Karpas-422 (cell line): ENCODE measurements at regions not wholly inside any gene's neighbourhood (a gene's known extent, or its start where the extent isn't known, plus 50 kb on each side); places are given as distances from the start of the nearest gene placed in this dataset.

Experiments
- DNase-seq: peaks from one replicate; pipeline ENCODE4 v3.0.0-alpha.2; 2015
- H2AFZ ChIP-seq: fragments of 200-600 bp; sonication (generic); 2 replicates; pipeline ENCODE4 v1.6.1; 2014; ENCODE audit warnings: antibody characterized with exemption, low read length, mixed read lengths
- H3K27ac ChIP-seq: fragments of 200-600 bp; sonication (generic); 2 replicates; pipeline ENCODE4 v1.5.1; 2014; ENCODE audit warnings: mild to moderate bottlenecking, low read length, moderate library complexity
- H3K27me3 ChIP-seq: fragments of 200-600 bp; sonication (generic); 2 replicates; pipeline ENCODE4 v1.6.1; 2014; ENCODE audit warnings: low read length, mixed read lengths
- H3K36me3 ChIP-seq: fragments of 200-600 bp; sonication (generic); 2 replicates; pipeline ENCODE4 v1.6.1; 2014; ENCODE audit warnings: low read length, mixed read lengths; ENCODE audit not compliant: insufficient read depth
- H3K4me1 ChIP-seq: fragments of 200-600 bp; sonication (generic); 2 replicates; pipeline ENCODE4 v1.6.1; 2014; ENCODE audit warnings: mild to moderate bottlenecking, low read length, mixed read lengths
- H3K4me2 ChIP-seq: fragments of 200-600 bp; sonication (generic); 2 replicates; pipeline ENCODE4 v1.6.1; 2014; ENCODE audit warnings: low read length, low read depth, mild to moderate bottlenecking; ENCODE audit not compliant: poor library complexity, severe bottlenecking
- H3K4me3 ChIP-seq: fragments of 200-600 bp; sonication (generic); 2 replicates; pipeline ENCODE4 v1.5.1; 2014; ENCODE audit warnings: mild to moderate bottlenecking, antibody characterized with exemption, low read length, mixed read lengths
- H3K79me2 ChIP-seq: fragments of 200-600 bp; sonication (generic); 2 replicates; pipeline ENCODE4 v1.6.1; 2014; ENCODE audit warnings: mild to moderate bottlenecking, low read length, mixed read lengths
- H3K9ac ChIP-seq: fragments of 200-600 bp; sonication (generic); 2 replicates; pipeline ENCODE4 v1.6.0; 2014; ENCODE audit warnings: low read length
- H3K9me2 ChIP-seq: fragments of 200-600 bp; sonication (generic), shearing (Covaris generic); replicated peaks from 2 replicates; pipeline ENCODE4 v1.6.0; 2014; ENCODE audit warnings: mild to moderate bottlenecking, low read length, moderate library complexity; ENCODE audit not compliant: insufficient read depth
- H3K9me3 ChIP-seq: fragments of 300-700, 200-600 bp; sonication (generic); 2 replicates; pipeline ENCODE4 v1.6.1; 2014; ENCODE audit warnings: low read length, mixed read lengths
- H4K20me1 ChIP-seq: fragments of 200-600 bp; sonication (generic); 2 replicates; pipeline ENCODE4 v1.6.1; 2014; ENCODE audit warnings: mild to moderate bottlenecking, antibody characterized with exemption, low read length, low read depth; ENCODE audit not compliant: insufficient read depth

DNA sequence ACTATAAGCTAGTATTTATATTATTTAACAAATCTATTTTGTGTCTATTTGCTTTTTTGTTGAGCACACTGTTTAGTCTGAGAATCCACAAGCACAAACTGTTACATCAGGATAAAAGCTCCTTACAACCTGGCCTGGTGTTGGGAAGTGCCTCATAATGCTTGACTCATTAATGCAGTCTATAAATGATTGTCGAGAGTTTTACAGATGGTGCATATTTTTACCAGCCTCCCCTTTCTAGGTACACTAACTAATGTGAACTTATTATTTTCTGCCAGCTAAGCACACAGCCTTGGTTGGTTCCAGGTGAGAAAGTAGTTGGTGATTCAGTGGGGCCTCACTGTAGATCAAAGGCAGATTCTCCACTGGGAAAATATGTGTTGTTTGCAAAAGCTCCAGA is 151.0 kb upstream of the ADAMTS16 start:
- Histone ChIP-seq H3K4me3 (no peak overlapping the region), H3K9me2 (no peaks in the 10 kb centered on the region), H3K9ac (no peak overlapping the region), H3K9me3 (no peaks in the 10 kb centered on the region), H3K4me2 (no peak overlapping the region), H3K27me3 (no peaks in the 10 kb centered on the region), H2AFZ (no peak overlapping the region), H3K36me3 (no peaks in the 10 kb centered on the region), H4K20me1 (no peaks in the 10 kb centered on the region), H3K4me1 (no peaks in the 10 kb centered on the region), H3K27ac (no peak overlapping the region), H3K79me2 (no peaks in the 10 kb centered on the region)
- DNase-seq, result no peak

DNA sequence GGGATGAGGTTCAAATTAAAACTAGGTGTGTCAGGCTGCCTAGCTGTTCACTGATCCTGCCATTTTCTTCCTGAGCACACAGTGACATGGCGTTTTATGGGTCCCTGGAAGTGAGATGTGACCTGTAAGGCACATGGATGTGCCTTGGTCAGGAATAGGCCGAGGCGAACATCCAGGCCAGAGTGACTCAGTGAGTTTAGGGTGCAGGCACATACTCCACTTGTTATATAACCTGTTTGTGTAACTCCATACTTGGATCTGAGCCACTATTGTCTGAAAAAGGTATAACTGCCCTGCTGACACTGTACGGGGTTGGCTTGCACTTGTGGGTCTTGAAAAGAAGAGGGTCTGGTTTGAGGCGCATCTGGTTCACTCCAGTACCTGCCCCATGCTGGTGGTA is 150.1 kb upstream of the ADAMTS16 start:
- Histone ChIP-seq H3K27me3 (no peaks in the 10 kb centered on the region), H3K9me3 (no peaks in the 10 kb centered on the region), H4K20me1 (no peaks in the 10 kb centered on the region), H3K36me3 (no peaks in the 10 kb centered on the region), H3K4me1 (no peaks in the 10 kb centered on the region), H3K4me3 (no peak overlapping the region), H3K79me2 (no peaks in the 10 kb centered on the region), H3K9me2 (no peaks in the 10 kb centered on the region), H3K9ac (no peak overlapping the region), H3K27ac (no peak overlapping the region), H3K4me2 (no peak overlapping the region), H2AFZ (no peak overlapping the region)
- no peak for DNase-seq

DNA sequence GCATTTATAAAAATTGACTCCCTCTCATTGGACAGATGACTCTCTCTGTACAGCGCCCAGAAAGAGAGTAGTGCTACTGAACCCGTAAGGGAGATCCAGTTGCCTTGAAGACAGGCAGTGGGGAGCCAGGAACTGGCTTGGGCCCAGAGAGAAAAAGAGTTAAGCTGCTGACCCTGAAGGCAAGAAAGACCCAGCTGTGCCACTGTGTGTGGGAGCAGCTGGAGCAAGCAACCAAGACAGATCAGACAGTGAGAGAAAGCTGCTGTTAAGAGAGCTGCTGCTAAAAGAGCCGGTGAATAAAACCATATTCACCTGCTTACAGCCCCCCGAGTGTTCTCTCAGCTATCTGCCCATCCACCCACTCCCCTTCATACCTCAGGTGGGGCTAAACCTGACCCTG is 149.7 kb upstream of the ADAMTS16 start:
- no peaks in the 10 kb centered on the region for H3K79me2 ChIP-seq
- no peak for DNase-seq
- H3K4me3 ChIP-seq, result no peak overlapping the region
- no peaks in the 10 kb centered on the region for H3K4me1 ChIP-seq
- H3K4me2 ChIP-seq, result no peak overlapping the region
- H3K9ac ChIP-seq, result no peak overlapping the region
- H3K27ac ChIP-seq, result no peak overlapping the region
- H2AFZ ChIP-seq, result no peak overlapping the region
- H3K36me3 ChIP-seq, result no peaks in the 10 kb centered on the region
- H3K27me3 ChIP-seq, result no peaks in the 10 kb centered on the region
- no peaks in the 10 kb centered on the region for H4K20me1 ChIP-seq
- no peaks in the 10 kb centered on the region for H3K9me3 ChIP-seq
- H3K9me2 ChIP-seq, result no peaks in the 10 kb centered on the region

DNA sequence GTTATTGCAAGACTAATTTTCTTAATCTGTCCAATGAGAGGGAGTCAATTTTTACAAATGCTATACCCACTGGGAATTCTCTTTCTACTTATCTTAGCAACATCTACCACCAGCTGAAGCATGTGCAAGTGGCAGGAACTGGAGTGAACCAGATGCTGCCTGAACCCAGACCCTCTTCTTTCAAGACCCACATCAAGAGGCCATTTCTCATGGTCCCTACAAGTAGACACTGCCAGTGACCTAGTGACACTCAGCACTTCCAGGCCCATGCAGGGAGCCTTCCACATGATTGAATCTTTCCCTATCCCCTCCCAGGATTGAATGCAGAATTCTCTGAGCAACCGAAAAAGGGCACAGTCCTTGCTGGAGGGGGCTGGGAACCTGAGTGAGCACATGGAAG is 148.2 kb upstream of the ADAMTS16 start:
- no peak overlapping the region for H2AFZ ChIP-seq
- no peak overlapping the region for H3K9ac ChIP-seq
- H3K36me3 ChIP-seq, result no peaks in the 10 kb centered on the region
- no peak overlapping the region for H3K4me2 ChIP-seq
- H3K9me2 ChIP-seq, result no peaks in the 10 kb centered on the region
- no peaks in the 10 kb centered on the region for H4K20me1 ChIP-seq
- no peak overlapping the region for H3K4me3 ChIP-seq
- no peaks in the 10 kb centered on the region for H3K79me2 ChIP-seq
- H3K9me3 ChIP-seq, result no peaks in the 10 kb centered on the region
- no peak overlapping the region for H3K27ac ChIP-seq
- no peaks in the 10 kb centered on the region for H3K4me1 ChIP-seq
- H3K27me3 ChIP-seq, result no peaks in the 10 kb centered on the region
- no peak for DNase-seq

DNA sequence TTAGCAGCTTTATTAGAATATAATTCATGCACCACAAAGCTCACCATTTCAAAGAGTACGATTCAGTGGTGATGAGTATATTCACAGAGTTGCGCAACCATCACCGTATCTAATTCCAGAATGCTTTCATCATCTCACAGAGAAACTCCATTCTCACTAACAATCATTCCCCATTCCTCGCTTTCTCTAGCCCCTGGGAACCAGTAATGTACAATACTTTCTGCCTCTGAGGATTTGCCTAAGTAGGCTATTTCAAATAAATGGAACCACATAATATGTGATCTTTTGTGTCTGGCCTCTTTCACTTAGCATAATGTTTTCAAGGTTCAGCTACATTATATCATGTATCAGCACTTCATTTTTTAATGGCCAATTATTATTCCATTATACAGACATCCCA is 145.1 kb upstream of the ADAMTS16 start:
- Histone ChIP-seq H3K4me1 (no peaks in the 10 kb centered on the region), H3K36me3 (no peaks in the 10 kb centered on the region), H4K20me1 (no peaks in the 10 kb centered on the region), H3K27ac (no peak overlapping the region), H3K9me3 (no peaks in the 10 kb centered on the region), H3K9me2 (no peaks in the 10 kb centered on the region), H2AFZ (no peak overlapping the region), H3K9ac (no peak overlapping the region), H3K27me3 (no peaks in the 10 kb centered on the region), H3K4me2 (no peak overlapping the region), H3K79me2 (no peaks in the 10 kb centered on the region), H3K4me3 (no peak overlapping the region)
- no peak for DNase-seq

DNA sequence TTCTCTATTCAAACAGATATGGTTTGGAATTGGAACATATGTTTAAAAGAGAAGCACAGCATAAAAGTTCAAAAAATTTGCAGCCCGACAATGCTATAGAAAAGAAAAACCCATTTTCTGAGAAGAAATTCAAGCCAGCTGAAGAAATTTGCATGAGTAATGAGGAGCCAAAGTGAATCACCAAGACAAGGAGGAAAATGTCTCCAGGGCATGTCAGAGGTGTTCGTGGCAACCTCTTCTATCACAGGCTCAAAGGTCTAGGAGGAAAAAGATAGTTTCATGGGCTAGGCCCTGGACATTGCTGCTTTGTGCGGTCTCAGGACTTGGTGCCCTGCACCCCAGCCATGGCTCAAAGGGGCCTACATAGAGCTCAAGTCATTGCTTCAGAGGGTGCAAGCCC is 134.8 kb upstream of the ADAMTS16 start:
- no peaks in the 10 kb centered on the region for H3K79me2 ChIP-seq
- H3K36me3 ChIP-seq, result no peaks in the 10 kb centered on the region
- H3K4me3 ChIP-seq, result no peak overlapping the region
- 0 out of 2 replicates have a peak, but pooled peaks cover 4% of the 10 kb centered on the region for H3K9me2 ChIP-seq
- H3K27me3 ChIP-seq, result no peaks in the 10 kb centered on the region
- 0 out of 2 replicates have a peak, but pooled peaks cover 3% of the 10 kb centered on the region for H3K9me3 ChIP-seq
- H2AFZ ChIP-seq, result no peak overlapping the region
- H3K9ac ChIP-seq, result no peak overlapping the region
- H4K20me1 ChIP-seq, result no peaks in the 10 kb centered on the region
- no peaks in the 10 kb centered on the region for H3K4me1 ChIP-seq
- no peak overlapping the region for H3K27ac ChIP-seq
- no peak overlapping the region for H3K4me2 ChIP-seq
- DNase-seq, result no peak

DNA sequence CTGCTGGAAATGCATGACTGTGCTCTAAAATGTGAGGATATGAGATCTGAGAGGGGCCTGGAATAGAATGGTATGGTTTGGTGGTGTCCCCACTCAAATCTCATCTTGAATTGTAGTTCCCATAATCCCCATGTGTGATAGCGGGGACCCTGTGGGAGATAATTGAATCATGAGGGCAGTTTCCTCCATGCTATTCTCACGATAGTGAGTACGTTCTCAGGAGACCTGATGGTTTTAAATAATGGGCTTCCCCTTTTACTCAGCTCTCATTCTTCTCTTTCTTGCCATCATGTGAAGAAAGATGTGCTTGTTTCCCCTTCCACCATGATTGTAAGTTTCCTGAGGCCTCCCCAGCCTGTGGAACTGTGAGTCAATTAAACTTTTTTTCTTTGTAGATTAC is 133.6 kb upstream of the ADAMTS16 start:
- Histone ChIP-seq H4K20me1 (no peaks in the 10 kb centered on the region), H3K9me3 (0 out of 2 replicates have a peak, but pooled peaks cover 3% of the 10 kb centered on the region), H2AFZ (no peak overlapping the region), H3K27ac (no peak overlapping the region), H3K79me2 (no peaks in the 10 kb centered on the region), H3K4me3 (no peak overlapping the region), H3K4me1 (no peaks in the 10 kb centered on the region), H3K27me3 (no peaks in the 10 kb centered on the region), H3K9ac (no peak overlapping the region), H3K36me3 (no peaks in the 10 kb centered on the region), H3K4me2 (no peak overlapping the region), H3K9me2 (0 out of 2 replicates have a peak, but pooled peaks cover 4% of the 10 kb centered on the region)
- no peak for DNase-seq

DNA sequence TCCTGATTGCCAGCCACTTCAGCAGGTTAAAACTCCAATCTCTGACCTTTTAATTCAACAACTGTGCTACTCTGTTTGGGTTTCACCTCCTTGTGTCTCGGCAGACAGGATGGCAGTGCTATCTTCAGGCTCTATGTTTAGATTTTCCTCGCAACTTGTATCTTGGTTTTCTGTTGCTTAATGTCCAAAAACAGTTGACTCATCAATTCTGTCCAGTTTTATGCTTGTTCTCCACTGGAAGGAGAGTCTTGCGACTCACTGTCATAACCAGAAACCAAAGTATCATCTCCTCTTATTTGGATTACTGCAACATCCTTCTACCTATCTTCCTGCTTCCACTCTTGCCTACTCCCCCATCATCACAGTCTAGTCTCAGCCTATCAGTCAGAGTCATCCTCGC is 130.9 kb upstream of the ADAMTS16 start:
- Histone ChIP-seq H3K27ac (no peak overlapping the region), H3K4me3 (no peak overlapping the region), H3K9me2 (no peaks in the 10 kb centered on the region), H3K4me2 (no peak overlapping the region), H4K20me1 (no peaks in the 10 kb centered on the region), H3K9me3 (no peaks in the 10 kb centered on the region), H3K27me3 (no peaks in the 10 kb centered on the region), H3K36me3 (no peaks in the 10 kb centered on the region), H2AFZ (no peak overlapping the region), H3K79me2 (no peaks in the 10 kb centered on the region), H3K9ac (no peak overlapping the region), H3K4me1 (no peaks in the 10 kb centered on the region)
- no peak for DNase-seq

DNA sequence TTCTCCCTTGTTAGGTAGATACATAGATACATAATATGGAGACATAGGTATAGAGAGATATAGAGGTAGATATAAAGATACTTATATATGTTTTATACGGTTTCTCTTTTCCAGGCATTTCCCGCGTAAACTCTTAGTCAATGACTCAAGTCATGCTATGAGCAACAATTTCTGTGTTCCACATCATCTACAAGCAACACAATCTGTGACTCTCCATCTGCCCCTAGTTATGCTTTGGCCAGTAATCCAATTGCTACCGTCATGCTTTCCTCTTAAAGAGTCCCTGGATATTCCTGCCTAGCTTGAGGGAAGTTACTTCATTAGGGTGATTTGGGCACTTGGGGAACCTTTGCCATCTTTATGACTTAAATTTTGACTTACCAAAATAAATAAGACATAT is 129.0 kb upstream of the ADAMTS16 start:
- Histone ChIP-seq H3K9me3 (no peaks in the 10 kb centered on the region), H3K9me2 (no peaks in the 10 kb centered on the region), H3K4me2 (no peak overlapping the region), H3K4me1 (no peaks in the 10 kb centered on the region), H3K9ac (no peak overlapping the region), H3K27me3 (no peaks in the 10 kb centered on the region), H3K36me3 (no peaks in the 10 kb centered on the region), H3K4me3 (no peak overlapping the region), H3K27ac (no peak overlapping the region), H3K79me2 (no peaks in the 10 kb centered on the region), H4K20me1 (no peaks in the 10 kb centered on the region), H2AFZ (no peak overlapping the region)
- no peak for DNase-seq
